ENCODE measurements at regions not wholly inside any gene's neighbourhood (a gene's known extent, or its start where the extent isn't known, plus 50 kb on each side); places are given as distances from the start of the nearest gene placed in this dataset.

DNA sequence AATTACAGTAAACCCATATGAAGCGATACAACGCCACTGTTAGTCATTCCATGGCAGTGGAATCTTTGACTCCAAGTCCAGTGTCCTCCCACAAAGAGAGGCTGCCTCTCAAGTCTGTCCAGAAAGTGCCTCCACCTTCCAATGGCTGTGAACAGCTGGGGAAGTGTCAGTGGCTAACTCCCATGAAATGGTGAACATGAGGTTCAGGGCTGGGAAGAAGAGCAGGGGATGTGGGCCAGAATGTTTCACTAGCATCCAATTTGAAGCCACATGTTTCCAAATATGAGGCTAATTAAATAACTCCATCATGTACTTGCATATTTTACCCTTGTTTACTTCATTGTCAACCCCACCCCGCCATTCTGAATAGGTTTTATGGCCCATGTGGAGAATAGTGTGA, 53.1 kb upstream of the CHST15 start:
- no peak for DNase-seq (ENCODE audit: low spot score)
- TF ChIP-seq, protein P1, sequence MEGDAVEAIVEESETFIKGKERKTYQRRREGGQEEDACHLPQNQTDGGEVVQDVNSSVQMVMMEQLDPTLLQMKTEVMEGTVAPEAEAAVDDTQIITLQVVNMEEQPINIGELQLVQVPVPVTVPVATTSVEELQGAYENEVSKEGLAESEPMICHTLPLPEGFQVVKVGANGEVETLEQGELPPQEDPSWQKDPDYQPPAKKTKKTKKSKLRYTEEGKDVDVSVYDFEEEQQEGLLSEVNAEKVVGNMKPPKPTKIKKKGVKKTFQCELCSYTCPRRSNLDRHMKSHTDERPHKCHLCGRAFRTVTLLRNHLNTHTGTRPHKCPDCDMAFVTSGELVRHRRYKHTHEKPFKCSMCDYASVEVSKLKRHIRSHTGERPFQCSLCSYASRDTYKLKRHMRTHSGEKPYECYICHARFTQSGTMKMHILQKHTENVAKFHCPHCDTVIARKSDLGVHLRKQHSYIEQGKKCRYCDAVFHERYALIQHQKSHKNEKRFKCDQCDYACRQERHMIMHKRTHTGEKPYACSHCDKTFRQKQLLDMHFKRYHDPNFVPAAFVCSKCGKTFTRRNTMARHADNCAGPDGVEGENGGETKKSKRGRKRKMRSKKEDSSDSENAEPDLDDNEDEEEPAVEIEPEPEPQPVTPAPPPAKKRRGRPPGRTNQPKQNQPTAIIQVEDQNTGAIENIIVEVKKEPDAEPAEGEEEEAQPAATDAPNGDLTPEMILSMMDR (IDR thresholded peaks at IDR 0.05; ENCODE audit: extremely low read depth, insufficient read depth, missing control alignments), result no peak
- in situ Hi-C loops (cut with MboI; ENCODE audit: low pct_unique_long_range_greater_than_20kb, low sequenced_read_pairs, unreplicated experiment), result no loop called here

DNA sequence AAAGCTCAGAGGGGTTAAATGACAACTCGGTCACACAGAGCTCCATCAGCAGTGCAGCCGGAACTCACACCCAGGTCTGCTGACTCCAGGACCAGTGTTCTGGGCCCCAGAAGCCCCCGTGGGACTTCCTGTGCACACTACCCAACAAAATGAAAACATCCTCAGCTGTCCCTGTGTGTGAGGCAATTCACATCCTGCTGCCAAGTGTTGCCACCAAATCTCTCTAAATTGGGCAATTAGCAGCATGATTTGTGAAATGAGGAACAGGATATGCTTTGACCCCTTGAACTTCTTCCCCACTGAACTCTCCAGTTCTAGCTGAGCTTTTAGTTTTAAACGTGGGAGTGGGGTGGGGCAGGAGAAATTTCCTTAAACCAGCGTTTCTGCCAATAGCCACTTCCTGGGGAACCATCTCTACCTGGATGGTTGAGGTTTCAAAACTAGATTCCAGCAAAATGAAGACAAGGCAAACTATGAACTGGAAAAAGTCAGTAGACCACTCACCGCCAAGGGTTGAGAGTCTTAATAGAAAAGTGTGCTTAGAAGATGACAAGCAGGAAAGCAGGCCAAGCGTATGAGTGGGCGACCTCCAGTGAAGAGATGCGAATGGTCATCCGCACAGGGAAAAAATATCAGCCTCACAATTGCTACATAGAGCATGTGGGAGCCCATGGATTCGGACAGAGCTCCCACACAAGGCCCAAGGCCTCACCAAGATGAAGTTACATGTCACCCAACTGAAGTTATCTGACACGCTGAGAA, 51.9 kb upstream of the CHST15 start:
- in situ Hi-C loops (cut with MboI; ENCODE audit: low pct_unique_long_range_greater_than_20kb, low sequenced_read_pairs, unreplicated experiment), result no loop called here
- DNase-seq (ENCODE audit: low spot score), result no peak
- TF ChIP-seq, protein P1 (IDR thresholded peaks at IDR 0.05; ENCODE audit: extremely low read depth, insufficient read depth, missing control alignments), result no peak

DNA sequence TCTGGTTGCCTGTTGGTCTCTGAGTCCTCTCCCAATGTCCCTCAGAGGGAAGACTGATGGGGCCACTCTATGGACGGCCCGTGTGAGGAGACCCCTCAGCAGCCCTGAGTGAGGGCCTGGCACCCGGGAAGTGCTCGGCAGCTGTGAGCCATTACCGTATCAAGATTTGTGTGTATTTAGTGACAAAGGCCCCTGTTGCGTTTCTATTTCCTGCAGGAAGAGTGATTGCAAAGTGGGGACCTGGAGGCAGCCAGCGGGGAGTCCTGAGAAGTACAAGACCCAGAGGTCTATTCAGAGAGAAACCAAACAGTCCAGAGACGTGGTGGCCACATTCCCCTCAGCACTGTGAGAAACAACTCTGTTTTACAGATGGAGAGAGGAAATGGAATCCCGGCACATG, 51.1 kb upstream of the CHST15 start:
- no peak for DNase-seq (ENCODE audit: low spot score)
- TF ChIP-seq, protein P1 (IDR thresholded peaks at IDR 0.05; ENCODE audit: extremely low read depth, insufficient read depth, missing control alignments), result no peak
- in situ Hi-C loops (cut with MboI; ENCODE audit: low pct_unique_long_range_greater_than_20kb, low sequenced_read_pairs, unreplicated experiment), result no loop called here

DNA sequence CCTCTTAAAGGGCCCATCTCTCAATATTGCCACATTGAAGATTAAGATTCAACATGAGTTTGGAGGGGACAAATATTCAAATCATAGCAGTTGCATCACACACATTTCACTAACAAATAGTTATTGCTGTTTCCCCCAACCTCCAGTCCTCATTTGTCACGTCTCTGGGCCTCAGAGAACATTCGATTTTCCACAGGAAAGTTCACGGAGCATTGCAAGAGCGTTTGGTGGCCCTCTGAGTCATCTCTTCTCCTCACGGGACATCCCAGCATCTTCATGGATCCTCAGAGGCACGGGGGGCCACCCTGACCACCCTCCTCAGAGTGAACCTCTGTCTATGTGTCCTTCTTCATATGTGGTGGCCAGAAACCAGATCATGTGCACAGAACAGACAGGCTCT, 50.3 kb upstream of the CHST15 start:
- TF ChIP-seq, protein P1 (IDR thresholded peaks at IDR 0.05; ENCODE audit: extremely low read depth, insufficient read depth, missing control alignments), result no peak
- in situ Hi-C loops (cut with MboI; ENCODE audit: low pct_unique_long_range_greater_than_20kb, low sequenced_read_pairs, unreplicated experiment), result no loop called here
- DNase-seq (ENCODE audit: low spot score), result no peak
